NCI-H2196 treated with DMSO at 0.1 percent for 48 hours (cell line): ENCODE measurements at regions not wholly inside any gene's neighbourhood (a gene's known extent, or its start where the extent isn't known, plus 50 kb on each side); places are given as distances from the start of the nearest gene placed in this dataset.

Experiments used
- DNase-seq: peaks from one replicate; lab custom pipeline; 2025; ENCODE audit not compliant: unreplicated experiment; lab: John Stamatoyannopoulos, UW

GRCh38 chr14:44720707-44721106 is 213.6 kb upstream of the FSCB start:
- DNase-seq: no peak

- no peak for DNase-seq
Measured at GRCh38 chr14:44712024-44712815, 205.1 kb upstream of the FSCB start.

- no peak for DNase-seq
Measured at GRCh38 chr14:44701563-44702263, 194.6 kb upstream of the FSCB start.

GRCh38 chr14:44700694-44701093 is 193.6 kb upstream of the FSCB start:
- no peak for DNase-seq

GRCh38 chr14:44700184-44700583 is 193.1 kb upstream of the FSCB start:
- no peak for DNase-seq

DNA sequence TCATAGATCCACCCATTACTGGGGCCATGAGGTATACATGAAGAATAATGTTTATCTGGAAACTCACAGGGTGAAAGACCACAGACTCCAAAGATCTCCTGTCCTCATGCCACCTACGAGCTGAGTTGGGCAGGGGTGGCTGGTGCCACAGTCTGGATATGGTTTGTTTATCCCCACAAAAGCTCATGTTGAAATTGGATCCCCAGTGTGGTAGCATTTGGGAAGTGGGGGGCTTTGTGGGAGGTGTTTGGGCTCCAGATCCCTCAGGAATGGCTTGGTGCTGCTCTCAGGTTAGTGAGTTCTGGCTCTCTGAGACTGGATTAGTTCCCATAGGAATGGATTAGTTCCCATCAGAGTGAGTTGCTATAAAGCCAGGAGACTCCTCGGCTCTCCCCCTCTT is 192.3 kb upstream of the FSCB start:
- no peak for DNase-seq

DNA sequence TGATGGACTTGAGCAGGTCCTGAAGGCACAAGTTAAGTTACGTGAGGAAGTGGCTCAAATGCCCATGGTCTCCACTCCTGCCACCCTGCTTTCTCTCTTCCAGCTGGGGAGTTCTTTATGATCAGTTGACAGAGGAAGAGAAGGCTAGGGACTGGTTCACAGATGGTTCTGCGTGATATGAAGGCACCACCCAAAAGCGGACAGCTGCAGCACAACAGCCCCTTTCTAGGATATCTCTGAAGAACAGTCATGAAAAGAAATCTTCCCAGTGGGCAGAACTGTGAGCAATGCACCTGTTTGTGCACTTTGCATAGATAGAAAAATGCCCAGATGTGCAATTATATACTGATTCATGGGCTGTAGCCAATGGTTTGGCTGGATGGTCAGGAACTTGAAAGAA is 162.4 kb upstream of the FSCB start:
- no peak for DNase-seq

DNA sequence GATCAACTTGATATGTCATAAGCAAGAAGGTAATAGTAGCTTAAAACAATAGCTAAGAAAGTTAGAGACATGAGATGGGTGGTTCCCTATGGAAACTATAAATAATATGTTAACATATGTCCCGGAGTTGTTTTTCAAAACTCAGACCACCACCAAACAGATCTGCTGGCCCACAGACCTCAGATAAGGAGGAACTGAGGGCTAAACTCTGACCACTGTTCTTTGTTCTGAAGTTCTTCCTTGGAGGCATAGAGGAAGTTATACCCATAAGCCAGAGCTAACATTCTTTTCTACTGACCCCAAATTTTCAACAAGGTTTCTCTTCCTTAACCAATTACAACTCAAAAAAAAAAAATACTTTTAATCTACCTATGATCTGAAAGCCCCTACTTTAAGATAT is 156.1 kb upstream of the FSCB start:
- no peak for DNase-seq

DNA sequence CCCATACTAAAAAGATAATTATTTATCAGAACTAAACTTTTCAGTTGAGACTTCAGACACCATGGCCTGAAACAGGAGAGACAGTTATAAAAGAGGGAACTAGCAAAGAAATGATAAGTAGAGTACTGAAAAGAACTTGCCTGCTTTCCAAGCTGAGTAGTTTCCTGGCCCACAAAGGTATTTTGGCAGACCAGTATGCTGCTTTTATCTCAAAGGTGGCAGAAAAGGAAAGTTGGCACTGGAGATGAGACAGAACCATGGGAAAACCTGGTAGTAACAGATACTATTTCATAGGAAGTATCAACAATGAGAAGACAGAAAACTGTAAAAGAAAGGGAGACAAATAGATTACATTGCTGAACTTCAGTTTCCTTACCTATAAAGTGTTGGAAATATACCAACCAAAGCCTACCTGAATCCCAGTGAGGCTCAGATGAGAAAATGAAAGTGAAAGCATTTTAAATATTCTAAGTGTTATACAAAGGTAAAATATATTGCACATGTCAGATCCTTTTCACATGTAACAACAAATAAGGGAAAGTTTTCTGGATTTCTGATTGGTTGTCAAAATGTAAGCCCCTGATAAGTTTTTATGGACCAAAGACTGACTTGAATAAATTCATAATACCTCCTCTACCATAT is 155.3 kb upstream of the FSCB start:
- DNase-seq: no peak

DNA sequence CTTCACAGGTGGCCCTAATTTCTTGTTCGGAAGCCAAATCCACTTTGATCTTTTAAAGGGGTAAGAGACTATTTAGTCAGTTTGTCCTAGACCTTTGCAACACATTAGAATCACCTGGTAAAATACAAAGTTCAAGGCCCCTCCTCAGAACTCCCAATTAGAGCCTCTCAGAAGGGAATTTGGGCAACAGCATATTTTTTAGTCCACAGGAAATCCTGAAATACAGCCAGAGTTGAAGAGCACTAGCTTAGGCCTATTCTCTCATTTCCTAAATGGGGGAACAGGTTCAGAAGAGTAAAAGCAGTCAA is 151.3 kb upstream of the FSCB start:
- DNase-seq: no peak

DNA sequence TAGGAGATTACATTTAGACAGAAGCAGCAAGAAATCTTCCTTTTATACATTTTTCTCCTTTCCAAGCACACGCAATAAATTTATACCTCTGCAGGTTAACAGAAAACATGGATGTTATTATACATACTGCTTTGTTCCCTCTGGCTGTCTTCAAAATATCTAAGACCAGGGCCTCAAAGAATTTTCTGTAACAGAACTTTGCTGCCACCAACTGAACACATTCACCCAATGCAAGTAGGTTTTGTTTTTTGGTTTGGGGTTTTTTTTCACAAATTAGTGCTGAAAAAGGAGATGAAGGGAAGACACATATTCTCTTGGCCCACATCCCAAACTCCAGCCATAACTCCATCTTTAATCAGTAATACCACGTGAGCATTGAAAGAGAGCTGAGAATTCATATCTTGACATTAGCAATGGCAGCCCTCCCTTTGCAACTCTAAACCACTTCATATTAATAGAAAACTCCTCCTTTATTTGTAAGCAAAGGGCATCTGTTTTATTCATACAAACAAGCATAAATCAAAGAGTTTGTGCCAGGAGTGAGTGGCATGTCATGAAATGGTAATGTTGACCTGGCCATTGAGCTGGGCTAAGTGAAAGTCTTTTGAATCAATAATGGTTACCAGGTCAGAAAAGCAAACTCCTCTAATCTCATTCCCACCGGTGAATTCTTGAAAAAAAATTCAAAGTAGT is 150.8 kb upstream of the FSCB start:
- DNase-seq: peak; percentile 73

- DNase-seq: no peak
Measured at GRCh38 chr14:44657203-44657602, 150.1 kb upstream of the FSCB start.

DNA sequence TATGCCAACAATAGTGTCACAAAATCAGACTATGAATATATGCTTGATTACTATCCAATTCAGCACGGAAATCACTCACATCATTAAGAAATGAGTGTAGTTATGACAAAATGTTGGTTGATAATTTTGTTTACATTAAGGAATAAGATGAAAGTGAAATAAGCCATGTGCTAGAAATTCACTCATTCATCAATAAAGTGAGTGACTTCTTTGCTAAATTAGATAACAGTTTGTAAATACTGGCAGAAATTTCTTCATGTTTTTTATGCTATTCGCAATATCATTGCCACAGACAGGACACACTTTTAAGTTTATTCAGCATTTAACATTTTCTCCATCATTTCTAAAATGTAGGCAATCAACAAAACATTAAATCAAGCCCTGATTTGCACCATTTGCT is 147.5 kb upstream of the FSCB start:
- DNase-seq: no peak

DNA sequence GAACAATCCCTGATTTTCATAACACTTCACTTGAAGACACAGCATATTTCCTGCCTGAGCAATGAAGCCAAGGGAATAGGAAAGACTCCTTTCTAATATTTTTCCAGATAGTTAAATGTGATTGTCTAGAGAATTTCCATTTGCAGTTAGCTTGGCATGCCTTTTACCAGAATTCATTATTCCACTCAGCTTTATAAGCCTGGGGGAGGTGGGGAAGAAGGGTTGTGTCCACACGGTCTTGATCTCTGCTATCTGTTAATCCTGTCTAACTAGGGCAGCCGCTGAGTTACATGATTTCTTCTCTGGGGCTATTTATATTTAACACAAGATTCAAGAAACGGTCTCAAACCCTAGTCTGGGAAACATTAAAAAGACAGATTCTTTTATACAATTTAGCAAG is 146.6 kb upstream of the FSCB start:
- no peak for DNase-seq

DNA sequence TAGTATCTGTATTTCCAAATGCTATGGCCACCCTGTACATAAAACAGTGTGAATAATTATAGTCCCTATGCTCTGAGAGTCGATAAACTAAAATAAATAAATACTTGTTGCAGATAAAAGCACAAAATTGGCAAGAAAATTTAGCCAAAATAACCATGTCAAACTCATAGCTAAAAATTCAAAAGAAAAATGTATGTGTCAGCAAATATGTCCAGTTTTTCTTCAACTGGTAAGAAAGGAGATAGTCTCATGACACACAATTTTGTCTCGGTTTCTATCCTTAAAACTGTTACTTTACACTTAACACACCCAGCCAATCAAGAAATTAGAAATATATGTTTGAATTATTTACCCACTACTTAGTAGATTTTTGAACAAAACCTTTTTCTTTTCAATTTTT is 145.6 kb upstream of the FSCB start:
- DNase-seq: no peak

DNA sequence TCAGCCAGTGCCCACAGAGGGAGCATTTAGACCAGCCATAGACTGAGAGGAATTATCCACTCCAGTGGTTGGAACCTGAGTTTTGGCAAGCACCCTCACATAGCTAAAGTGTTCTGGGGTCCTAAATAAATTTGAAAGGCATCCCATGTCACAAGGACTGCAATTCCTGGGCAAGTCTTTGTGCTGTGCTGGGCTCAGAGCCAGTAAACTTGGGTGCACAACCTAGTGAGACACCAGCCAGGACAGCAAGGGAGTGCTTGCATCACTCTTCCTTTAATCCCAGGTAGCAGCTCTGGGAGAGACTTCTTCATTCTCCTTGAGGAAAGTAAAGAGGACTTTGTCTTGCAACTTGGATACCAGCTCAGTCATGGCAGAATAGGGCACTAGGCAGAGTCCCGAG is 142.0 kb upstream of the FSCB start:
- no peak for DNase-seq

DNA sequence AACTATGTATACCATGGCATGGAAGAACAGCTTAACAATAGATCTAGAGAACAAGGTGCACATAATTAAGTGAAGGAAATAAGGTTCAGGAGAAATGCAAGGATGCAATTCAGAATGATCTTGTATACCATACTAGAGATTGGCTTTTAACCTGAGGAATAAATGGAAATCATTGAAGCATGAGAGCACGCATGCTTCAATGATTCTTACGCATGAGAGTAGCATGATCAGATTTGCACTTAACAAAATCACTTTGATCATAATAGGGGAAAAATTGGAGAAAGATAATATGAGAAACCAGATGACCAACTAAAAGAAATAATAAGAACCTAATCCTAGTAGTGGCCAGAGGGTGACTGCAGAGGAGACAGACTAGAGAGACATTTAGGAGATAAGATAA is 133.3 kb upstream of the FSCB start:
- DNase-seq: no peak

DNA sequence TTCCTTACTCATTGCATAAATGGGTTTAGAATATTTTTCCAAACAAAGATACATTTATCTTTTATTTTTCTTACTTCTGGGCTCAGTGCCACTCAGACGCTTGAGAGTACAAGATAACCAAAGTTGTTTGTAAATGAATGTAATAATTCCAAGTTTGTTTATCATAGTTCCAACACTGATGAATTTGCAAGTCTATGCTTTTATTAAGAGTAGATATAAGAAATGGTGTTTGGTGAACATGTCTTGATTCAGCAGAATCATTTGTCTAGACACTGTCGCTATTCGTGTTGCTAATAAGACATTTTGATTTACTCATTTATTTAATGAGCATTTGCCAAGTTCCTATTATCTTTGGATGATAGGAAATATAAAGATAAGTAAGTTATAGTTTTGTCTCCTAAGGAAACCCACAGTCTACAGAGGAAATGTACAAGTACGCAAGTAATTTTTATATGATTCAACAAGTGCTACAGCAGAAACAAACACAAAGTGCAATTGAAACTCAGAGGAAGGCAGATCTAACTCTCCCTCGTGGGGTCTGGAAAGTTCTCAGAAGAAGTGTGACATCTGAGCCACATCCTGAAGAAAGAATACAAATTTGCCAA is 132.8 kb upstream of the FSCB start:
- DNase-seq: no peak

GRCh38 chr14:44634692-44635091 is 127.6 kb upstream of the FSCB start:
- no peak for DNase-seq

GRCh38 chr14:44626423-44626822 is 119.3 kb upstream of the FSCB start:
- no peak for DNase-seq

- no peak for DNase-seq
Measured at GRCh38 chr14:44625098-44625497, 118.0 kb upstream of the FSCB start.
